Neuronal stem cell (in vitro differentiated cells): ENCODE measurements at regions not wholly inside any gene's neighbourhood (a gene's known extent, or its start where the extent isn't known, plus 50 kb on each side); places are given as distances from the start of the nearest gene placed in this dataset.
A peak's percentile ranks its signal among the peaks of the same experiment; 100 is the strongest.

Experiments used
- DNase-seq: peaks from one replicate; pipeline ENCODE4 v3.0.0-alpha.2; 2013; ENCODE audit warnings: low spot score
- H2AFZ ChIP-seq: one replicate; pipeline ENCODE4 v1.6.1; 2013; ENCODE audit warnings: mild to moderate bottlenecking, low read length, inconsistent platforms
- H2AK5ac ChIP-seq: 2 replicates; pipeline ENCODE4 v1.6.1; 2013; ENCODE audit warnings: low read depth, mild to moderate bottlenecking, inconsistent platforms, low read length, moderate library complexity, mixed read lengths
- H2BK120ac ChIP-seq: 2 replicates; pipeline ENCODE4 v1.6.1; 2013; ENCODE audit warnings: low read depth, mild to moderate bottlenecking, inconsistent platforms, low read length, moderate library complexity, mixed read lengths
- H2BK12ac ChIP-seq: one replicate; pipeline ENCODE4 v1.6.1; 2013; ENCODE audit warnings: low read length, inconsistent platforms
- H2BK15ac ChIP-seq: 2 replicates; pipeline ENCODE4 v1.6.1; 2013; ENCODE audit warnings: mild to moderate bottlenecking, low read length, inconsistent platforms, mixed read lengths
- H2BK5ac ChIP-seq: one replicate; pipeline ENCODE4 v1.6.1; 2013; ENCODE audit warnings: inconsistent platforms, mild to moderate bottlenecking, low read length, moderate library complexity
- H3K14ac ChIP-seq: one replicate; pipeline ENCODE4 v1.6.1; 2013; ENCODE audit warnings: low read length, inconsistent platforms
- H3K18ac ChIP-seq: 2 replicates; pipeline ENCODE4 v1.6.1; 2013; ENCODE audit warnings: low read length, inconsistent platforms
- H3K23ac ChIP-seq: 2 replicates; pipeline ENCODE4 v1.6.1; 2013; ENCODE audit warnings: low read depth, mild to moderate bottlenecking, mixed read lengths, low read length, inconsistent platforms; ENCODE audit not compliant: poor library complexity
- H3K27ac ChIP-seq: replicated peaks from 3 replicates; pipeline ENCODE4 v1.5.1; 2013; ENCODE audit warnings: low read length, inconsistent platforms
- H3K27me3 ChIP-seq, 3 experiments: 2 replicates each; pipeline ENCODE4 v1.6.1; 2013; ENCODE audit warnings: low read length in 3 of 3, mild to moderate bottlenecking in 2 of 3, inconsistent platforms in 1 of 3, low read depth in 1 of 3, mixed read lengths in 1 of 3, moderate library complexity in 1 of 3; ENCODE audit not compliant: control insufficient read depth in 3 of 3, insufficient read depth in 3 of 3
- H3K36me3 ChIP-seq, 2 donors: replicated peaks in 1 of 2; 2 replicates each; pipeline ENCODE4 v1.6.1; 2013; ENCODE audit warnings: low read length in 2 of 2; ENCODE audit not compliant: control insufficient read depth in 2 of 2, insufficient read depth in 2 of 2
- H3K4ac ChIP-seq: 2 replicates; pipeline ENCODE4 v1.6.1; 2013; ENCODE audit warnings: inconsistent platforms, mild to moderate bottlenecking, low read length, moderate library complexity
- H3K4me1 ChIP-seq, 2 donors: 1 replicate in 1 of 2; 2 replicates in 1 of 2; pipeline ENCODE4 v1.6.1; 2013; ENCODE audit warnings: low read length in 2 of 2, low read depth in 1 of 2; ENCODE audit not compliant: control insufficient read depth in 2 of 2, insufficient read depth in 1 of 2
- H3K4me2 ChIP-seq: one replicate; pipeline ENCODE4 v1.6.1; 2013; ENCODE audit warnings: mild to moderate bottlenecking, low read length, inconsistent platforms; ENCODE audit not compliant: insufficient read depth, poor library complexity, severe bottlenecking
- H3K4me3 ChIP-seq, 2 donors: 2 replicates each; pipeline ENCODE4 v1.5.1; 2013; ENCODE audit warnings: low read length in 2 of 2, mild to moderate bottlenecking in 2 of 2, inconsistent platforms in 1 of 2, moderate library complexity in 1 of 2
- H3K79me1 ChIP-seq: one replicate; pipeline ENCODE4 v1.6.1; 2013; ENCODE audit warnings: low read depth, mild to moderate bottlenecking, inconsistent platforms, low read length, moderate library complexity
- H3K9ac ChIP-seq: one replicate; pipeline ENCODE4 v1.6.1; 2013; ENCODE audit warnings: mild to moderate bottlenecking, low read depth, low read length, inconsistent platforms; ENCODE audit not compliant: poor library complexity
- H3K9me3 ChIP-seq, 2 donors: replicated peaks in 1 of 2; 2 replicates each; pipeline versions ENCODE3 to v1.6.1; 2013; ENCODE audit warnings: low read length in 2 of 2, mild to moderate bottlenecking in 2 of 2, inconsistent platforms in 1 of 2, low read depth in 1 of 2, mixed read lengths in 1 of 2, moderate library complexity in 1 of 2; ENCODE audit not compliant: control insufficient read depth in 2 of 2, insufficient read depth in 1 of 2
- H4K8ac ChIP-seq: one replicate; pipeline ENCODE4 v1.6.1; 2013; ENCODE audit warnings: low read depth, mild to moderate bottlenecking, inconsistent platforms, low read length, moderate library complexity
- H4K91ac ChIP-seq: one replicate; pipeline ENCODE4 v1.6.1; 2013; ENCODE audit warnings: low read length, low read depth, mild to moderate bottlenecking, inconsistent platforms; ENCODE audit not compliant: poor library complexity
- WGBS, 2 donors: extraction: QIAGEN DNeasy Blood & Tissue Kit; methylation state at CpG; one replicate each; pipeline ENCODE4 v1.1.7; 2013; ENCODE audit warnings: missing lambda C conversion rate in 2 of 2, mixed read lengths in 1 of 2; ENCODE audit not compliant: insufficient read length in 2 of 2, insufficient replicate concordance in 1 of 2; ENCODE audit errors: extremely low coverage in 2 of 2; 5-methylcytosine and 5-hydroxymethylcytosine counted together

DNA sequence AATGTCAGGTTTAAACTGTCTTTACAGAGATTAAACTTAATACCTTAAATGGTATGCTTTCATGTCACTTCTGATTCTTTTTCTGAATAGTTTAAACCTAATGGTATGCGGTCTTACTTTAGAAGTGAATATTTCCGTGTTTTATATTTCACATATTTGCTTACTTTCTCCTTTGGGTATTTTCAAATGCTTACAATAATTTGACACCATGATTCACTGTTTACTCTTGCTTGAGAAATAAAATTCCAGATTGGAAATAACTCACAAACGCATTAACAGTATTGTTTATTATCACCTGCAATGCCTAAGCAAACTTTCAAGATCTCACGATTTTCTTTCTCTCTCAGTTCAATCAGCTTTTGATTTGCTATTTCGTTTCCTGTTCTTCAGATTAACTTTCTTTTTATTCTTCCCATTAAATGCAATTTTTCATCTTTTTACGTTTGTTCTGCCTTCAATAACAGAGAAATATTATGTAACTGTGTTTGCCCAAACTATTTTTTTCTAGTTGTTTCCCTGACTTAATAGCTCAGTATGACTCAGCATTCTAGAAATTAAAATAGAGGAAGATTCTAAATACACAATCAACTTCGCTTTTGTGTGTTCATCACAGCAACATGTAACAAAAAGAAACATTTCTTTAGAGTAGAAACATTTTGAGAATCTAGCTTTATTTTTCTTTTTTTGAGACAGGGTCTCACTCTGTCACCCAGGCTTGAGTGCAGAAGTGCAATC is 955.5 kb upstream of the PRKX start:
- WGBS, 2 donors, result no CpG with 5 or more reads among the region's 7 CpGs
- no peak overlapping the region for H3K27ac ChIP-seq
- no peak overlapping the region for H3K4me2 ChIP-seq
- H3K23ac ChIP-seq, result no peak overlapping the region
- no peak overlapping the region for H4K8ac ChIP-seq
- H3K18ac ChIP-seq, result no peak overlapping the region
- no peak overlapping the region for H3K9ac ChIP-seq
- peaks cover 0 to 9% of the 10 kb centered on the region in 2 donors for H3K9me3 ChIP-seq
- no peaks in the 10 kb centered on the region for H3K36me3 ChIP-seq
- no peak overlapping the region for H2BK12ac ChIP-seq
- H2BK5ac ChIP-seq, result no peak overlapping the region
- no peak overlapping the region for H3K14ac ChIP-seq
- no peak overlapping the region for H2AFZ ChIP-seq
- no peaks in the 10 kb centered on the region for H3K79me1 ChIP-seq
- H2BK120ac ChIP-seq, result no peak overlapping the region
- no peak for DNase-seq
- H3K4me3 ChIP-seq, result no peak overlapping the region
- H2BK15ac ChIP-seq, result no peak overlapping the region
- H2AK5ac ChIP-seq, result no peak overlapping the region
- no peak overlapping the region for H4K91ac ChIP-seq
- H3K4me1 ChIP-seq, result peaks cover 0 to 2% of the 10 kb centered on the region in 2 donors
- no peaks in the 10 kb centered on the region for H3K27me3 ChIP-seq
- no peak overlapping the region for H3K4ac ChIP-seq

DNA sequence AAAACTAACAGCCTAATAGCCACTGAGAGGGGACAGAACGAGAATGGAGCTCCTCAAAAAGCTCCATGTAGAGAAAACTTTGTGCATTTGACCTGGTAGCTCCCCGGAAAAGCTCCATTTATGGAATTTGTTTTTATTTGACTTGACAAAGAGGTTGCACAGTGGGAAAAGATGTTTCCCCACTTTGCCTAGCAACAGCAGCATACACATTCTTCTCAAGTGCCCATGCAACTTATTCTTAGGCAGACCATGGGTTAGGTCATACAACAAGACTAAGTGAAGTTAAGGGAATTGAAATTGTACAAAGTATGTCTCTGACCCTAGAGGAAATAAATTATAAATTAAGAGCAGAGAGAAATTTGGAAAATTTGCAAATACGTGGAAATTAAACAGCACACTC is 949.6 kb upstream of the PRKX start:
- Histone ChIP-seq H3K4me1 (peaks cover 0 to 4% of the 10 kb centered on the region in 2 donors), H4K8ac (no peak overlapping the region), H3K4me3 (no peak overlapping the region), H3K4me2 (no peak overlapping the region), H2AK5ac (no peak overlapping the region), H3K14ac (no peak overlapping the region), H3K79me1 (no peaks in the 10 kb centered on the region), H3K36me3 (no peaks in the 10 kb centered on the region), H3K27ac (no peak overlapping the region), H2BK15ac (no peak overlapping the region), H2BK12ac (no peak overlapping the region), H3K23ac (no peak overlapping the region), H3K27me3 (no peaks in the 10 kb centered on the region), H2BK120ac (no peak overlapping the region), H3K4ac (no peak overlapping the region), H2BK5ac (no peak overlapping the region), H4K91ac (no peak overlapping the region), H2AFZ (peak overlapping the region; percentile 57), H3K9me3 (peaks cover 0 to 25% of the 10 kb centered on the region in 2 donors), H3K9ac (no peak overlapping the region), H3K18ac (no peak overlapping the region)
- no CpG with 5 or more reads among the region's 3 CpGs for WGBS, 2 donors
- DNase-seq, result no peak

DNA sequence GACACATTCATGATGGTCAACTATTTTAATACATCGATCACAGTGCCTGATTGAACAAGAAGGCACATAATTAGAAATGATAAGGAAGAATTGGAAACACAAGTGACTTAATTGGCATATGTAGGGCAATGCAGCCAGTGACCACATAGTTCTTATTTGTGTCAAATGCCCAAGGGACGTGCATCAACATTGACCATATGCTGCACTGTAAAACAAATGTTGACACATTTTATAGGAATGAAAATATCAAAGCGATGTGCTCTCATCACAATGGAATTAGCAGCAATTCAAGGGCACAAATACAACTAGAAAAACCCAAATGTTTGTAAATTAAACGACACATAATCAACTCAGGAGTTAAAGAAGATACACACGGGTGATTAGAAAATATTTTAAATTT is 948.3 kb upstream of the PRKX start:
- no peak overlapping the region for H3K27ac ChIP-seq
- no peak overlapping the region for H3K18ac ChIP-seq
- H2BK120ac ChIP-seq, result no peak overlapping the region
- H4K91ac ChIP-seq, result no peak overlapping the region
- H2BK15ac ChIP-seq, result no peak overlapping the region
- H3K9ac ChIP-seq, result no peak overlapping the region
- no peak overlapping the region for H2AK5ac ChIP-seq
- no peaks in the 10 kb centered on the region for H3K79me1 ChIP-seq
- no peak for DNase-seq
- H3K14ac ChIP-seq, result no peak overlapping the region
- H3K4ac ChIP-seq, result no peak overlapping the region
- H3K36me3 ChIP-seq, result no peaks in the 10 kb centered on the region
- H3K4me2 ChIP-seq, result no peak overlapping the region
- H3K23ac ChIP-seq, result no peak overlapping the region
- no peak overlapping the region for H2AFZ ChIP-seq
- peaks cover 0 to 4% of the 10 kb centered on the region in 2 donors for H3K4me1 ChIP-seq
- H3K27me3 ChIP-seq, result no peaks in the 10 kb centered on the region
- H3K9me3 ChIP-seq, result peaks cover 0 to 18% of the 10 kb centered on the region in 2 donors
- WGBS, 2 donors, result no CpG with 5 or more reads among the region's 5 CpGs
- no peak overlapping the region for H2BK12ac ChIP-seq
- no peak overlapping the region for H4K8ac ChIP-seq
- no peak overlapping the region for H2BK5ac ChIP-seq
- H3K4me3 ChIP-seq, result no peak overlapping the region

DNA sequence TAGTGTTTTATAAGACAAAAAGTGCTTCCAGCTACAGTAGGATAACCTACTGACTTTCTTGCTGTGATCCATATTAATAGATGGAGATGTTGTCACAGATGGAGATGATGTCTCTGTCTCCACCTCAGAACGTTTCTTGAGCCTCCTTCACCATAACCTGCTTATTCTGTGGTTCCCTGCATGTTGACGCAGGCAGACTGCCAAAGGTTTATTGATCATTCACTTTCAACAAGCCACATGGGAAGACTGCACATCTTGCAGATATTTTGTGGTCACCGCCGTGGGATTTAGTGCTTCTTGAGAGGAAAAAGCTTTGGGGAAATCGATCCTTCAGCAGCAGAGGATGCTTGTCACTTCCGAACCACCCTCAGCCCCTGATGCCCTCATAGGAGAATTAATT is 943.0 kb upstream of the PRKX start:
- H3K36me3 ChIP-seq, result no peaks in the 10 kb centered on the region
- DNase-seq, result no peak
- H2BK12ac ChIP-seq, result no peak overlapping the region
- no peak overlapping the region for H2BK15ac ChIP-seq
- H3K4me3 ChIP-seq, result no peak overlapping the region
- H4K91ac ChIP-seq, result no peak overlapping the region
- H3K4me1 ChIP-seq, result no peaks in the 10 kb centered on the region
- H2AFZ ChIP-seq, result no peak overlapping the region
- no peak overlapping the region for H3K18ac ChIP-seq
- no peaks in the 10 kb centered on the region for H3K79me1 ChIP-seq
- H3K23ac ChIP-seq, result no peak overlapping the region
- H2AK5ac ChIP-seq, result no peak overlapping the region
- H2BK5ac ChIP-seq, result no peak overlapping the region
- no peak overlapping the region for H3K27ac ChIP-seq
- H3K14ac ChIP-seq, result no peak overlapping the region
- H2BK120ac ChIP-seq, result no peak overlapping the region
- no CpG with 5 or more reads among the region's 6 CpGs for WGBS, 2 donors
- H4K8ac ChIP-seq, result no peak overlapping the region
- H3K4ac ChIP-seq, result no peak overlapping the region
- H3K27me3 ChIP-seq, result no peaks in the 10 kb centered on the region
- H3K9ac ChIP-seq, result no peak overlapping the region
- peaks cover 0 to 10% of the 10 kb centered on the region in 2 donors for H3K9me3 ChIP-seq
- H3K4me2 ChIP-seq, result no peak overlapping the region
